ENCODE measurements at regions not wholly inside any gene's neighbourhood (a gene's known extent, or its start where the extent isn't known, plus 50 kb on each side); places are given as distances from the start of the nearest gene placed in this dataset.

- DNase-seq = no peak
Observed at GRCh38 chr18:6659963-6660725, 69.4 kb upstream of the ARHGAP28 start.

GRCh38 chr18:6661692-6662415, 67.7 kb upstream of the ARHGAP28 start:
- no peak for DNase-seq

- DNase-seq = no peak
Observed at GRCh38 chr18:6666012-6666685, 63.4 kb upstream of the ARHGAP28 start.

GRCh38 chr18:6668836-6669235, 60.7 kb upstream of the ARHGAP28 start:
- DNase-seq = no peak

- DNase-seq = no peak
Observed at GRCh38 chr18:6672821-6673308, 56.7 kb upstream of the ARHGAP28 start.

GRCh38 chr18:6677086-6677485, 52.4 kb upstream of the ARHGAP28 start:
- no peak for DNase-seq

- no peak for DNase-seq
Observed at GRCh38 chr18:6679201-6679600, 50.3 kb upstream of the ARHGAP28 start.

All from stimulated activated CD4-positive, alpha-beta T cell treated with anti-CD3 and anti-CD28 coated beads, Interleukin-15, amount 100 ng/mL, for 24 hours (primary cell).